Upper lobe of left lung (tissue), 6 donors: ENCODE measurements at regions not wholly inside any gene's neighbourhood (a gene's known extent, or its start where the extent isn't known, plus 50 kb on each side); places are given as distances from the start of the nearest gene placed in this dataset.

Experiments
- ATAC-seq, 2 donors: fragments of 200-7000 bp; cut with Tn5 transposase; one replicate each; pipeline ENCODE4 v1.9.1; 2022; ENCODE audit warnings: mild to moderate bottlenecking in 2 of 2, moderate library complexity in 2 of 2; ENCODE audit not compliant: low FRiP score in 2 of 2
- DNase-seq, 2 donors: peaks; one replicate each; pipeline ENCODE4 v3.0.0-alpha.2; 2019 to 2020
- H3K27ac ChIP-seq, 4 donors: fragments of 200-600 bp; sonication (generic); one replicate each; pipeline ENCODE4 v1.5.1; 2016 to 2019
- H3K27me3 ChIP-seq, 4 donors: fragments of 200-600 bp; sonication (generic); one replicate each; pipeline ENCODE4 v1.5.1; 2017 to 2019
- H3K36me3 ChIP-seq, 4 donors: fragments of 200-600 bp; sonication (generic); one replicate each; pipeline ENCODE4 v1.5.1; 2016 to 2019
- H3K4me1 ChIP-seq, 4 donors: fragments of 200-600 bp; sonication (generic); one replicate each; pipeline ENCODE4 v1.5.1; 2018 to 2019
- H3K4me3 ChIP-seq, 4 donors: fragments of 200-600 bp; sonication (generic); one replicate each; pipeline ENCODE4 v1.5.1; 2017 to 2019; ENCODE audit warnings: mild to moderate bottlenecking in 2 of 4, moderate library complexity in 1 of 4
- H3K9me3 ChIP-seq, 4 donors: fragments of 200-600 bp; sonication (generic); one replicate each; pipeline ENCODE4 v1.5.1; 2018 to 2019
- EP300 ChIP-seq, 4 donors: sonication (generic); formaldehyde crosslinking; IDR thresholded peaks; one replicate each; pipeline ENCODE4 v1.5.1; 2017; ENCODE audit warnings: antibody characterized with exemption in 4 of 4, control low read depth in 2 of 4
- POLR2A ChIP-seq, 4 donors: fragments of 450-650 bp; IDR thresholded peaks; one replicate each; pipeline ENCODE4 v1.5.1; 2016 to 2017; ENCODE audit warnings: antibody characterized with exemption in 4 of 4, mild to moderate bottlenecking in 2 of 4
- POLR2AphosphoS5 ChIP-seq, 2 donors: sonication (generic); formaldehyde crosslinking; IDR thresholded peaks; one replicate each; pipeline ENCODE4 v1.5.1; 2017; ENCODE audit warnings: antibody characterized with exemption in 2 of 2
- WGBS, 2 donors: methylation state at CpG; one replicate each; pipeline ENCODE4 v1.1.5; 2017 to 2018; 5-methylcytosine and 5-hydroxymethylcytosine counted together
- TF ChIP-seq, protein P1 (sequence below), 6 experiments: fragments of 450-650 bp in 4 of 6; fragments of 200-600 bp in 2 of 6; sonication (generic) in 2 of 6; IDR thresholded peaks; one replicate each; pipeline ENCODE4 v1.5.1; 2016 to 2019; ENCODE audit warnings: antibody characterized with exemption in 6 of 6
- donor health status: DM: no; HTN: no; CAD: no; lungs with moderate emphysema.
- donor health status: DM: no; HTN: yes; CAD: no; lungs with severe emphysema.

DNA sequence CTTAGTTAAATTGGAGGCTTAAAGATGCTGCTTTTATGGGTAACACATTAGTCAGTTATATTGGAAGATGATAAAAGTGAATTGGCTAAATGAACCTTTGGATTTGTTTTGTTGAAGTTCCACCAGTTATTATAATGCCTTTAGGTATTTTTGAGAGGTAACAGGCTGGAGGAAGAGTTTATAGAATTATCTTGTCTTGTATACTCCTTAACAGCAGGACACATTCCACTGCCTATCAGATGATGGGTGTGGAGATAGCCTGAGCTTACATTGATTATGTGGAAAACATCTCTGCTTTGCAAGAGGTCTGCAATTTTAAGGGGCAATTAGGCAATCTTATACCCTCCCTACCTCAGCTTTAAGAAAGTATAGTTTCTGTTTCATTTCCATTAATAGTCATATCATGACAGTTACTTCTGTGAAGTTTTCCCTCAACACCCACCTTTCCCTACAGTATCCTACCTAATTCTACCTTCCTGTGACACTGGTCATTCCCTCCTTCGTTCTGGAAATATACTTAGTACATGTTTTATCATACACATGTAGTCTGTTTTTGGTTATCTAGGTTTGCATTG is 403.7 kb upstream of the SPRED2 start:
- no peak for ATAC-seq
- Histone ChIP-seq H3K27me3 (no peaks in the 10 kb centered on the region), H3K36me3 (no peaks in the 10 kb centered on the region), H3K9me3 (no peaks in the 10 kb centered on the region), H3K27ac (no peak overlapping the region), H3K4me1 (no peaks in the 10 kb centered on the region), H3K4me3 (no peak overlapping the region)
- WGBS, 2 donors, result 56 to 73% methylated on average over 1 of the region's 1 CpG
- DNase-seq, result no peak
- TF ChIP-seq POLR2AphosphoS5 (IDR thresholded peaks at IDR 0.05) (no peak), POLR2A (IDR thresholded peaks at IDR 0.05) (no peak), EP300 (IDR thresholded peaks at IDR 0.05) (no peak)
- TF ChIP-seq, protein P1, sequence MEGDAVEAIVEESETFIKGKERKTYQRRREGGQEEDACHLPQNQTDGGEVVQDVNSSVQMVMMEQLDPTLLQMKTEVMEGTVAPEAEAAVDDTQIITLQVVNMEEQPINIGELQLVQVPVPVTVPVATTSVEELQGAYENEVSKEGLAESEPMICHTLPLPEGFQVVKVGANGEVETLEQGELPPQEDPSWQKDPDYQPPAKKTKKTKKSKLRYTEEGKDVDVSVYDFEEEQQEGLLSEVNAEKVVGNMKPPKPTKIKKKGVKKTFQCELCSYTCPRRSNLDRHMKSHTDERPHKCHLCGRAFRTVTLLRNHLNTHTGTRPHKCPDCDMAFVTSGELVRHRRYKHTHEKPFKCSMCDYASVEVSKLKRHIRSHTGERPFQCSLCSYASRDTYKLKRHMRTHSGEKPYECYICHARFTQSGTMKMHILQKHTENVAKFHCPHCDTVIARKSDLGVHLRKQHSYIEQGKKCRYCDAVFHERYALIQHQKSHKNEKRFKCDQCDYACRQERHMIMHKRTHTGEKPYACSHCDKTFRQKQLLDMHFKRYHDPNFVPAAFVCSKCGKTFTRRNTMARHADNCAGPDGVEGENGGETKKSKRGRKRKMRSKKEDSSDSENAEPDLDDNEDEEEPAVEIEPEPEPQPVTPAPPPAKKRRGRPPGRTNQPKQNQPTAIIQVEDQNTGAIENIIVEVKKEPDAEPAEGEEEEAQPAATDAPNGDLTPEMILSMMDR (IDR thresholded peaks at IDR 0.05), result no peak

DNA sequence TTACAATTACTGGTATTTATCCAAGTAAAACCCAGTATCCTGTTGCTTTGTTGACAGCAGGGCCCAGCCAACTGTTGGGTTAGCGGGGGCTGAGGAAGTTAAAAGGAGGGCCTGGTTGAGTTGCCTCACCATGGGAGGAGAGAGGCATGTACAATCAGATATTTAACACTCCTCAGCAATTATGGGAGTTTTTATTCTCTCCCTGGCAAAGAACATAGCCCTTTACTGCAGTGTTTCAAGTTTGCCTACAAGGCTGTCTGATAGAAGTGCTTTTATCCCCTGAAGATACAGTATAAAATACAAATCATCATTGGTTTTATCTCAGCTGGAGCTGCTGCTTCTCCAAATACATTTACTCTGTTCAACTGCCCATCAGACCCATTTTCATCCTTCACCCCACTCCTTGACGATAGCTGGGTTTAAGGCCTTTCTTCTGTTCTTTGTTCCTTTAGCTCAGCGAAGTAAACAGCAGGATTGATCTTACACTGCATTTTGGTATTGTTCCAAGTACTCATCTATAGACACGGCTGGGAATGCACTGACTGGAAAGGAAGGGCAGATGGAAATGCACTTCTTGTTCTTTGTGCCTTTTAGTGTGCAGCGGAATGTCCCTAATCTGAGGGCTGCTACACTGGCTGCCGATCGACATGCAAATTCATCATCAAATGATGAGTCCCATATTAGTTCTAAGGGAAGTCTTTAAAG is 402.5 kb upstream of the SPRED2 start:
- Histone ChIP-seq H3K9me3 (no peaks in the 10 kb centered on the region), H3K36me3 (no peaks in the 10 kb centered on the region), H3K27ac (no peak overlapping the region), H3K27me3 (no peaks in the 10 kb centered on the region), H3K4me3 (no peak overlapping the region), H3K4me1 (no peaks in the 10 kb centered on the region)
- WGBS, 2 donors, result 65 to 66% methylated on average over 7 of the region's 7 CpGs
- TF ChIP-seq POLR2AphosphoS5 (IDR thresholded peaks at IDR 0.05), result no peak
- TF ChIP-seq, protein P1 (IDR thresholded peaks at IDR 0.05), result no peak
- no peak for TF ChIP-seq EP300 (IDR thresholded peaks at IDR 0.05)
- no peak for TF ChIP-seq POLR2A (IDR thresholded peaks at IDR 0.05)
- no peak for ATAC-seq
- no peak for DNase-seq

DNA sequence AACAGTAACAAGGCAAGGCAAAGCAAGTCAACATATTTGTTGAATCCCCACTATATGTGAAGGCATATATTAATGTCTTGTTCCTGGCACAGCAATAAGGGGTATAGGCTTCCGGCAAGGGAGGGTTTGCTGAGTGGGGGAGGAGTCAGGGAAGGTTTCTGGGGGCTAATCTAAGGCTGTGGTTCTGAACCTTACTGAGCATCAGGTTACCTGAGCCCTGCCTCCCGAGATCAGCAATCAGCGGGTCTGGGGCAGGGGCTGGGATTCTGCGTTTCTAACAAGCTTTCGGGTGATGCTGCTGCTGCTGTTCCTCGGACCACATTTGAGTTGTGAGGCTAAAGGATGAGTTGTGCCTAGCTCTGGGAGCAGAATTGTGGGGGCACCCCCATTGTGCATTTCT is 401.7 kb upstream of the SPRED2 start:
- no peaks in the 10 kb centered on the region for H3K4me1 ChIP-seq
- no peaks in the 10 kb centered on the region for H3K27me3 ChIP-seq
- no peaks in the 10 kb centered on the region for H3K9me3 ChIP-seq
- TF ChIP-seq POLR2A (IDR thresholded peaks at IDR 0.05), result no peak
- TF ChIP-seq EP300 (IDR thresholded peaks at IDR 0.05), result no peak
- DNase-seq (no peak), ATAC-seq (no peak)
- H3K36me3 ChIP-seq, result no peaks in the 10 kb centered on the region
- 83 to 92% methylated on average over 6 of the region's 6 CpGs for WGBS, 2 donors
- no peak overlapping the region for H3K4me3 ChIP-seq
- no peak overlapping the region for H3K27ac ChIP-seq

DNA sequence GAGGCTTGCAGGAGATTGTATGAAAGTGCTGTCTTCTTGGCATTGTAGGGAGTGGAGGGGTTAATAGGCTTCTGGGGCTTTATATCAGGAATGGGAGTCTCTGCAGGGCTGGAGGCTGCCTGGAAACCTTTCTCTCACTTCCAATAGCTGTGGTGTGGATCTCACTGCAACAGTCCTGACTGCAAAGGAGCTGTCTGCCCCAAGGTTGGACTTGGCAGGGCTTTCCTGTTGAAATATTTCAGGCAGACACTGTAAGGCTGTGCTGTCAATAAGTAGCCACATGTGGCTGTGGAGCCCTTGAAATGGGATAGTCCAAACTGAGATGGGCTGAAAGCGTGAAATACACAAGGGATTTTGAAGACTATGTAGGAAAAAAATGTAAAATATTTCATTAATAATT is 399.1 kb upstream of the SPRED2 start:
- 73 to 87% methylated on average over 1 of the region's 1 CpG for WGBS, 2 donors
- no peak overlapping the region for H3K4me3 ChIP-seq

DNA sequence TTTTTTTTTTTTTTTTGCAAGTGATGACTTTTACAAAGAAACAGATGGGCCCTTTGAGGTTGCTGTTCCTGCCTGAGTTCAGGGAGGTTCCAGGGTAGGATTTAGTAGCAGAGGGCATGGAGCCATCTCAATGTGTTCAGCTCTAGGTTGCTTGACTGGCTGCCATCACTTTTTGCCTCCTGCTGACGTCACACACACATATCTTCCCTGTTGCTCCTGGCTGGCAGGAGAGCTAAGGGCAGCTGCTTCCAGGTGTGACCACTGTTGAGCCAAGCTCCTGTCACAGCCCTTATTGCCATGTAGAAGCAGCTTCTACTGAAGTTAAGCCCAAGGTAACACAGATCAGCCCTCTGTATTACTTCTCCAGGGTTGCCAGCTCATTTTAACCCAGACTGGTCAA is 394.2 kb upstream of the SPRED2 start:
- WGBS, 2 donors, result 71 to 88% methylated on average over 1 of the region's 1 CpG
- Histone ChIP-seq H3K27ac (no peak overlapping the region), H3K4me1 (no peaks in the 10 kb centered on the region), H3K27me3 (no peaks in the 10 kb centered on the region), H3K4me3 (no peak overlapping the region), H3K9me3 (no peaks in the 10 kb centered on the region), H3K36me3 (no peaks in the 10 kb centered on the region)
- ATAC-seq (no peak), DNase-seq (no peak)
- TF ChIP-seq, protein P1 (IDR thresholded peaks at IDR 0.05), result no peak
- TF ChIP-seq POLR2AphosphoS5 (IDR thresholded peaks at IDR 0.05) (no peak), EP300 (IDR thresholded peaks at IDR 0.05) (no peak), POLR2A (IDR thresholded peaks at IDR 0.05) (no peak)

More for the DNA sequence above, 399.1 kb upstream of the SPRED2 start:
- H3K9me3 ChIP-seq, result no peaks in the 10 kb centered on the region
- ATAC-seq, result no peak
- H3K27ac ChIP-seq, result no peak overlapping the region
- H3K36me3 ChIP-seq, result no peaks in the 10 kb centered on the region
- no peaks in the 10 kb centered on the region for H3K4me1 ChIP-seq
- TF ChIP-seq POLR2A (IDR thresholded peaks at IDR 0.05) (no peak), POLR2AphosphoS5 (IDR thresholded peaks at IDR 0.05) (no peak), EP300 (IDR thresholded peaks at IDR 0.05) (no peak)
- TF ChIP-seq, protein P1 (IDR thresholded peaks at IDR 0.05), result no peak
- no peak for DNase-seq
- no peaks in the 10 kb centered on the region for H3K27me3 ChIP-seq
